ENCODE measurements at regions not wholly inside any gene's neighbourhood (a gene's known extent, or its start where the extent isn't known, plus 50 kb on each side); places are given as distances from the start of the nearest gene placed in this dataset.

GRCh38 chr4:166153548-166153947 is 280.5 kb downstream of the TLL1 start:
- no peak for TF ChIP-seq CTCF (IDR thresholded peaks at IDR 0.05; ENCODE audit: insufficient read depth, low read length, poor library complexity, severe bottlenecking)
- no peak for DNase-seq (ENCODE audit: extremely low read depth, insufficient read length)

GRCh38 chr4:166162327-166162726 is 289.3 kb downstream of the TLL1 start:
- no peak overlapping the region for H3K4me3 ChIP-seq (replicated peaks; ENCODE audit: low read depth, low read length)
- TF ChIP-seq CTCF (IDR thresholded peaks at IDR 0.05; ENCODE audit: insufficient read depth, low read length, poor library complexity, severe bottlenecking) = no peak
- H3K27me3 ChIP-seq (replicated peaks; ENCODE audit: control insufficient read depth, insufficient read depth, low read length) = no peaks in the 10 kb centered on the region
- no peak for DNase-seq (ENCODE audit: extremely low read depth, insufficient read length)
- H3K36me3 ChIP-seq (ENCODE audit: control insufficient read depth, insufficient read depth, low read length) = no peaks in the 10 kb centered on the region

More at GRCh38 chr4:166153548-166153947, 280.5 kb downstream of the TLL1 start:
- Histone ChIP-seq H3K4me3 (replicated peaks; ENCODE audit: low read depth, low read length) (no peak overlapping the region), H3K36me3 (ENCODE audit: control insufficient read depth, insufficient read depth, low read length) (no peaks in the 10 kb centered on the region), H3K27me3 (replicated peaks; ENCODE audit: control insufficient read depth, insufficient read depth, low read length) (no peaks in the 10 kb centered on the region)

DNA sequence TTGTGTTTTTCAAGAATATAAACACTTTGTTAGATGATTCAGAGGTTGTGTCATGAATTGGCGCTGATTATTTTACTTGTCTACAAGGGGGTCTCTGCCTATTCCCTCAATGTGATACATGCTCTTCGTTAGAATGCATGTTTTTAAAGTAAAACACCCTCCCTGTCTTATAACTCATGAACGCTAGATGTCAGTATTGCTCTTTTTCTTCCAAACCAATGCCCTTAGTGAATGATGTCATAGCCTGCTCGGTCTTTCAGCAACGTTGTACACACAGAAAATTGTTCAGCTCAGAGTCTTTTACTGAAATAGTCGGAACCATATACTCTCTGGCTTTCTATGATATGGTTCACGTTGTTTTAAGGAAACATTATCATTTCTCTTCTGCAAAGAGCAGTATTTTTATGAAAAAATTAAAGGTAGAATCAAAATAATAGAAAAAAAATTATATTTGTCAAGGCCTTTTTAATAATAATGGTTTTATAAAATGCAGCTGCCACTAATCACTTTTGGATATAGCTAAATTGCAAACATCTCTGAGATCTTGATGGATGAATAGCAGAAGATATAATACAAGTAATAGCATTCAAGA is 292.9 kb downstream of the TLL1 start:
- TF ChIP-seq CTCF (IDR thresholded peaks at IDR 0.05; ENCODE audit: insufficient read depth, low read length, poor library complexity, severe bottlenecking) = peak; percentile 62
- Histone ChIP-seq H3K27me3 (replicated peaks; ENCODE audit: control insufficient read depth, insufficient read depth, low read length) (no peaks in the 10 kb centered on the region), H3K36me3 (ENCODE audit: control insufficient read depth, insufficient read depth, low read length) (no peaks in the 10 kb centered on the region), H3K4me3 (replicated peaks; ENCODE audit: low read depth, low read length) (no peak overlapping the region)
- DNase-seq (ENCODE audit: extremely low read depth, insufficient read length) = peak; percentile 35

DNA sequence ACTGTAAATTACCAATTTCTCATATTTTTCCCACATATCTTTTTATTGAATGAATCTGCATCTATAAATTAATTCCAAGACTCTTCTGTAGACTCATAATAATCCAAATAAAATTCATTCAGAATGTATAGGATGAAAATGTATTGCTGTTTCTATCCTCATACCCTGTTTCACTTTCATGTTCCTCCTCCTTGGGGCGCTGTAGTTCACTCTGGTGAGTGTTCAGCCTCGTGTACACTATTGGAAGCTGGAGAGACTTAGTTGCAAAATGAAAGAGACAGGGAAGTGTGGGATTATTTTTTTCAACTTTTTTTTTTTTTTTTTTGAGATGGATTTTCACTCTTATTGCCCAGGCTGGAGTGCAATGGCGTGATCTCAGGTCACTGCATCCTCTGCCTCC is 296.1 kb downstream of the TLL1 start:
- DNase-seq (ENCODE audit: extremely low read depth, insufficient read length) = no peak
- no peaks in the 10 kb centered on the region for H3K27me3 ChIP-seq (replicated peaks; ENCODE audit: control insufficient read depth, insufficient read depth, low read length)
- H3K36me3 ChIP-seq (ENCODE audit: control insufficient read depth, insufficient read depth, low read length) = no peaks in the 10 kb centered on the region
- TF ChIP-seq CTCF (IDR thresholded peaks at IDR 0.05; ENCODE audit: insufficient read depth, low read length, poor library complexity, severe bottlenecking) = peak; percentile 56
- H3K4me3 ChIP-seq (replicated peaks; ENCODE audit: low read depth, low read length) = no peak overlapping the region

GRCh38 chr4:166172619-166173018 is 299.6 kb downstream of the TLL1 start:
- Histone ChIP-seq H3K4me3 (replicated peaks; ENCODE audit: low read depth, low read length) (no peak overlapping the region; the same call in 1 of the 2 replicates), H3K36me3 (ENCODE audit: control insufficient read depth, insufficient read depth, low read length) (no peaks in the 10 kb centered on the region), H3K27me3 (replicated peaks; ENCODE audit: control insufficient read depth, insufficient read depth, low read length) (no peaks in the 10 kb centered on the region)
- no peak for TF ChIP-seq CTCF (IDR thresholded peaks at IDR 0.05; ENCODE audit: insufficient read depth, low read length, poor library complexity, severe bottlenecking)
- DNase-seq (ENCODE audit: extremely low read depth, insufficient read length) = no peak

Data from GM06990 (cell line).